Ishikawa (cell line): ENCODE measurements at regions not wholly inside any gene's neighbourhood (a gene's known extent, or its start where the extent isn't known, plus 50 kb on each side); places are given as distances from the start of the nearest gene placed in this dataset.

Source experiments
- TEAD4 ChIP-seq: IDR thresholded peaks from 2 replicates; pipeline ENCODE4 v1.6.1; 2012
- YY1 ChIP-seq: IDR thresholded peaks from 2 replicates; pipeline ENCODE4 v1.6.1; 2012; ENCODE audit warnings: low read depth

GRCh38 chr6:169959136-169960002 lies 207.9 kb downstream of the ERMARD start:
- TF ChIP-seq TEAD4 (no peak), YY1 (no peak)
